HCT116 (cell line): ENCODE measurements at regions not wholly inside any gene's neighbourhood (a gene's known extent, or its start where the extent isn't known, plus 50 kb on each side); places are given as distances from the start of the nearest gene placed in this dataset.

Experiments
- CTCF ChIP-seq, 3 experiments: fragments of 200-600 bp in 1 of 3; sonication (generic) in 1 of 3; IDR thresholded peaks in 2 of 3; conservative IDR thresholded peaks in 1 of 3; 2 replicates each; pipeline ENCODE4 v1.5.1; 2012 to 2017; ENCODE audit warnings: low read depth in 2 of 3, low read length in 2 of 3, antibody characterized with exemption in 1 of 3, borderline replicate concordance in 1 of 3, control low read depth in 1 of 3, mild to moderate bottlenecking in 1 of 3, mixed read lengths in 1 of 3, mixed run types in 1 of 3, moderate library complexity in 1 of 3; ENCODE audit not compliant: insufficient read depth in 1 of 3
- TF ChIP-seq, protein P1 (sequence below): IDR thresholded peaks from 2 replicates; pipeline ENCODE4 v1.6.1; 2012; ENCODE audit warnings: low read depth

DNA sequence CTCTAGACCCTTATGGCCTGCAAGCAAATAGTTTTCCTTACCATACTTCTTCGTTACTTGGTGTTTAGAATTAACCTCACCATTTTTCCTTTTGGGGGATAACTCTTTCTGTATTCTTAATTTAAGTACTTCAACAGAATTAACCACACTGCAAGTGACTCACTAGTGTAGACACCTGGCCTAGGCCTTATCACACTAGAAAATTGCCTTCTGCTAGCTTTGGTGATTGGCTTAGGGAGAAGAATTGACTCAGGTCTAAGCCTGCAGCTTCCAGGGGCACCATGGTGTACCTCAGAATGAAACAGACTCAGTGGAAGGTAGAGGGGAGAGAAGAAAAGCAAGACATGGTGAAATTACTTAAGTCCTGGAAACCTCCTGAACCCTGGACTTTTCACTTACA lies 112.8 kb upstream of the HMHB1 start:
- TF ChIP-seq, protein P1, sequence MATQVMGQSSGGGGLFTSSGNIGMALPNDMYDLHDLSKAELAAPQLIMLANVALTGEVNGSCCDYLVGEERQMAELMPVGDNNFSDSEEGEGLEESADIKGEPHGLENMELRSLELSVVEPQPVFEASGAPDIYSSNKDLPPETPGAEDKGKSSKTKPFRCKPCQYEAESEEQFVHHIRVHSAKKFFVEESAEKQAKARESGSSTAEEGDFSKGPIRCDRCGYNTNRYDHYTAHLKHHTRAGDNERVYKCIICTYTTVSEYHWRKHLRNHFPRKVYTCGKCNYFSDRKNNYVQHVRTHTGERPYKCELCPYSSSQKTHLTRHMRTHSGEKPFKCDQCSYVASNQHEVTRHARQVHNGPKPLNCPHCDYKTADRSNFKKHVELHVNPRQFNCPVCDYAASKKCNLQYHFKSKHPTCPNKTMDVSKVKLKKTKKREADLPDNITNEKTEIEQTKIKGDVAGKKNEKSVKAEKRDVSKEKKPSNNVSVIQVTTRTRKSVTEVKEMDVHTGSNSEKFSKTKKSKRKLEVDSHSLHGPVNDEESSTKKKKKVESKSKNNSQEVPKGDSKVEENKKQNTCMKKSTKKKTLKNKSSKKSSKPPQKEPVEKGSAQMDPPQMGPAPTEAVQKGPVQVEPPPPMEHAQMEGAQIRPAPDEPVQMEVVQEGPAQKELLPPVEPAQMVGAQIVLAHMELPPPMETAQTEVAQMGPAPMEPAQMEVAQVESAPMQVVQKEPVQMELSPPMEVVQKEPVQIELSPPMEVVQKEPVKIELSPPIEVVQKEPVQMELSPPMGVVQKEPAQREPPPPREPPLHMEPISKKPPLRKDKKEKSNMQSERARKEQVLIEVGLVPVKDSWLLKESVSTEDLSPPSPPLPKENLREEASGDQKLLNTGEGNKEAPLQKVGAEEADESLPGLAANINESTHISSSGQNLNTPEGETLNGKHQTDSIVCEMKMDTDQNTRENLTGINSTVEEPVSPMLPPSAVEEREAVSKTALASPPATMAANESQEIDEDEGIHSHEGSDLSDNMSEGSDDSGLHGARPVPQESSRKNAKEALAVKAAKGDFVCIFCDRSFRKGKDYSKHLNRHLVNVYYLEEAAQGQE = no peak
- TF ChIP-seq CTCF (IDR thresholded peaks at IDR 0.05 in 2 of 3, conservative IDR thresholded peaks at IDR 0.05 in 1 of 3; ENCODE audit: borderline replicate concordance in 1 of 3, insufficient read depth in 1 of 3, low read depth in 2 of 3, low read length in 2 of 3) = no peak
